ENCODE measurements at regions not wholly inside any gene's neighbourhood (a gene's known extent, or its start where the extent isn't known, plus 50 kb on each side); places are given as distances from the start of the nearest gene placed in this dataset.

GRCh38 chr1:223057569-223058093, 85.4 kb downstream of the TLR5 start:
- Histone ChIP-seq H3K36me3 (ENCODE audit: insufficient read depth, low read length) (no peaks in the 10 kb centered on the region), H3K27me3 (ENCODE audit: control insufficient read depth in 1 of 2, insufficient read depth in 2 of 2, low read length in 2 of 2) (no peaks in the 10 kb centered on the region), H3K9me3 (ENCODE audit: control insufficient read depth in 1 of 2, insufficient read depth in 1 of 2, low read length in 2 of 2) (no peaks in the 10 kb centered on the region), H3K27ac (ENCODE audit: low read depth in 1 of 2, low read length in 2 of 2) (no peak overlapping the region), H3K4me1 (ENCODE audit: insufficient read depth, low read length) (no peaks in the 10 kb centered on the region), H3K4me3 (ENCODE audit: low read length) (no peak overlapping the region)
- Mint-ChIP-seq H3K4me3 (no peak overlapping the region), H3K9me3 (no peaks in the 10 kb centered on the region), H3K36me3 (ENCODE audit: low read depth) (no peaks in the 10 kb centered on the region), H3K4me1 (ENCODE audit: low read depth) (no peaks in the 10 kb centered on the region), H3K27ac (no peak overlapping the region), H3K27me3 (peaks cover 2% of the 10 kb centered on the region)
- ChIA-PET CTCF (no interaction called here), POLR2A (no interaction called here)
- DNase-seq, result no peak
- TF ChIP-seq, protein P1, sequence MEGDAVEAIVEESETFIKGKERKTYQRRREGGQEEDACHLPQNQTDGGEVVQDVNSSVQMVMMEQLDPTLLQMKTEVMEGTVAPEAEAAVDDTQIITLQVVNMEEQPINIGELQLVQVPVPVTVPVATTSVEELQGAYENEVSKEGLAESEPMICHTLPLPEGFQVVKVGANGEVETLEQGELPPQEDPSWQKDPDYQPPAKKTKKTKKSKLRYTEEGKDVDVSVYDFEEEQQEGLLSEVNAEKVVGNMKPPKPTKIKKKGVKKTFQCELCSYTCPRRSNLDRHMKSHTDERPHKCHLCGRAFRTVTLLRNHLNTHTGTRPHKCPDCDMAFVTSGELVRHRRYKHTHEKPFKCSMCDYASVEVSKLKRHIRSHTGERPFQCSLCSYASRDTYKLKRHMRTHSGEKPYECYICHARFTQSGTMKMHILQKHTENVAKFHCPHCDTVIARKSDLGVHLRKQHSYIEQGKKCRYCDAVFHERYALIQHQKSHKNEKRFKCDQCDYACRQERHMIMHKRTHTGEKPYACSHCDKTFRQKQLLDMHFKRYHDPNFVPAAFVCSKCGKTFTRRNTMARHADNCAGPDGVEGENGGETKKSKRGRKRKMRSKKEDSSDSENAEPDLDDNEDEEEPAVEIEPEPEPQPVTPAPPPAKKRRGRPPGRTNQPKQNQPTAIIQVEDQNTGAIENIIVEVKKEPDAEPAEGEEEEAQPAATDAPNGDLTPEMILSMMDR (IDR thresholded peaks at IDR 0.05), result no peak
- no peak for ATAC-seq (ENCODE audit: poor library complexity)
- intact Hi-C loops (cut with DNase I, micrococcal nuclease), result no loop called here
